ENCODE measurements at regions not wholly inside any gene's neighbourhood (a gene's known extent, or its start where the extent isn't known, plus 50 kb on each side); places are given as distances from the start of the nearest gene placed in this dataset.

GRCh38 chr14:97603201-97603600 lies 806.0 kb downstream of the VRK1 start:
- TF ChIP-seq CTCF (IDR thresholded peaks at IDR 0.05; ENCODE audit: insufficient read depth, low read length) (no peak), REST (IDR thresholded peaks at IDR 0.05; ENCODE audit: insufficient replicate concordance, low read depth) (no peak), POLR2AphosphoS5 (IDR thresholded peaks at IDR 0.05; ENCODE audit: low read depth) (no peak), GABPA (IDR thresholded peaks at IDR 0.05; ENCODE audit: low read depth) (no peak), SPI1 (IDR thresholded peaks at IDR 0.05; ENCODE audit: borderline replicate concordance, low read depth) (no peak)
